ENCODE measurements at regions not wholly inside any gene's neighbourhood (a gene's known extent, or its start where the extent isn't known, plus 50 kb on each side); places are given as distances from the start of the nearest gene placed in this dataset.

- no peaks in the 10 kb centered on the region for H3K9me3 ChIP-seq
- TF ChIP-seq EP300 (IDR thresholded peaks at IDR 0.05) (no peak), POLR2A (IDR thresholded peaks at IDR 0.05) (no peak), CTCF (IDR thresholded peaks at IDR 0.05) (no peak)
- no peak overlapping the region for H3K27ac ChIP-seq
- no peaks in the 10 kb centered on the region for H3K36me3 ChIP-seq
- no peaks in the 10 kb centered on the region for H3K27me3 ChIP-seq
- H3K4me3 ChIP-seq: no peak overlapping the region
- intact Hi-C loops (cut with DNase I): no loop called here
- no peaks in the 10 kb centered on the region for H3K4me1 ChIP-seq (ENCODE audit: insufficient read depth)
- no peak for DNase-seq
- WGBS, 3 donors: 80 to 95% (median 95%) methylated on average over 5 of the region's 5 CpGs
These were observed 158.4 kb upstream of the PCBD1 start for GRCh38 chr10:71046747-71047146.

DNA sequence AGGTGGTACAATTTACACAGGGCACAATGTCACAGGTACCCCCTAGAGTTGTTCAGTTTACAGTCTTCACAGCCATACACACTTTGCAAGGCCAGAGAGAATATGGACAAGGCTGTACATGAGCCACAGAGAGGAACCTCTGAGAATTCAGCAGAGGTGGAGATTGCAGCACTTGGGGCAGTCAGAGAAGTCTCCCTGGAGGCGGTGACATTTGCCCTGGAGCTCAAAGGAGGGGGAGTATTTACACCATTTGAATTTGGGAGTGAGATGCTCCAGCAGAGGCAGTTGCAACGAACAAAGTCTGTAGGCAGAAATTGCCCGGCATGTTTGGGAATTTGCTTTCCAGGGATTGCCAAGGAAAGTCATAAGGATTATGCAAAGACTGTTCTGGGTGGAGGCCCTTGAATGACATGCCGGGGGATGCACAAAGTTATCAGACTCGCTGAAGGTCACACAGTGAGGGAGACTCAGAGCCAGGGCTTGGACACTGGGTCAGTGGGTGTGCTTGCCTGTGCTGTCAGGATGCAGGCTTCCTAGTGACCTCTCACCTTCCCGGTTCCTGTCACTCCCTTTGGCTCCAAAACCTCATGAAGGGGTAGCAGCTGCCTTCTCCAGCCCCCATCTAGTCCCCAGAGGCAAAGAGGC, 160.7 kb upstream of the PCBD1 start:
- Histone ChIP-seq H3K36me3 (no peaks in the 10 kb centered on the region), H3K4me1 (ENCODE audit: insufficient read depth) (no peaks in the 10 kb centered on the region), H3K27ac (no peak overlapping the region), H3K4me3 (no peak overlapping the region), H3K9me3 (no peaks in the 10 kb centered on the region), H3K27me3 (no peaks in the 10 kb centered on the region)
- intact Hi-C loops (cut with DNase I): no loop called here
- 53 to 64% (median 59%) methylated on average over 6 of the region's 6 CpGs for WGBS, 3 donors
- DNase-seq: no peak
- TF ChIP-seq POLR2A (IDR thresholded peaks at IDR 0.05): no peak
- TF ChIP-seq CTCF (IDR thresholded peaks at IDR 0.05): no peak
- no peak for TF ChIP-seq EP300 (IDR thresholded peaks at IDR 0.05)

DNA sequence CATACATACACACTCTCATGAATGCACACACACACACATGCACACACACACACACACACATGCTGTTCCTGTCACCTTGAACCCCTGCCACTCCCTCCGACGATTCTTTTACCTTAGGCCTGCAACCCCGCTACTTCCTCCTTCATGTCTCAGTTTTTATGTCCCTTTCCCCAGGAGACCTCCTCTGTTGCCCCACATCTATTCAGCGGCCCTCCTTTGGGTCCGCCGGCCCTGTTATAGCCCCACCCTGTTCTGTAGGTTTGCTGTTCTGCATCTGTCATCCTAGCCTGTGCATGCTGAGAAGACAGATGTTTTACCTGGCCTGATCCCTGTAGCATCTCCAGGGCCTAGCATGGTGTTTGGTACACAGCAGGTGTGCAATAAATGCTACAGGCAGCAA, 161.6 kb upstream of the PCBD1 start:
- Histone ChIP-seq H3K27ac (no peak overlapping the region), H3K27me3 (no peaks in the 10 kb centered on the region), H3K9me3 (no peaks in the 10 kb centered on the region), H3K36me3 (no peaks in the 10 kb centered on the region), H3K4me1 (ENCODE audit: insufficient read depth) (no peaks in the 10 kb centered on the region), H3K4me3 (no peak overlapping the region)
- 90 to 92% (median 90%) methylated on average over 6 of the region's 6 CpGs for WGBS, 3 donors
- intact Hi-C loops (cut with DNase I): no loop called here
- no peak for DNase-seq
- TF ChIP-seq CTCF (IDR thresholded peaks at IDR 0.05) (no peak), EP300 (IDR thresholded peaks at IDR 0.05) (no peak), POLR2A (IDR thresholded peaks at IDR 0.05) (no peak)

GRCh38 chr10:71052076-71052660, 160.2 kb upstream of the UNC5B start:
- Histone ChIP-seq H3K27ac (no peak overlapping the region), H3K27me3 (no peaks in the 10 kb centered on the region), H3K9me3 (no peaks in the 10 kb centered on the region), H3K36me3 (no peaks in the 10 kb centered on the region), H3K4me1 (ENCODE audit: insufficient read depth) (no peaks in the 10 kb centered on the region), H3K4me3 (no peak overlapping the region)
- TF ChIP-seq EP300 (IDR thresholded peaks at IDR 0.05): no peak
- TF ChIP-seq CTCF (IDR thresholded peaks at IDR 0.05): no peak
- TF ChIP-seq POLR2A (IDR thresholded peaks at IDR 0.05): no peak
- no peak for DNase-seq
- intact Hi-C loops (cut with DNase I): no loop called here
- 22 to 42% (median 25%) methylated on average over 9 of the region's 9 CpGs for WGBS, 3 donors

Data from ovary (tissue), 7 donors.